Spleen (tissue), 7 donors: ENCODE measurements at regions not wholly inside any gene's neighbourhood (a gene's known extent, or its start where the extent isn't known, plus 50 kb on each side); places are given as distances from the start of the nearest gene placed in this dataset.

ENCODE experiments used
- POLR2A ChIP-seq, 3 donors: fragments of 450-650 bp; IDR thresholded peaks; one replicate each; pipeline ENCODE4 v1.5.1; 2017; ENCODE audit warnings: antibody characterized with exemption in 3 of 3, mild to moderate bottlenecking in 1 of 3
- POLR2AphosphoS5 ChIP-seq, 3 donors: sonication (generic); formaldehyde crosslinking; IDR thresholded peaks; one replicate each; pipeline ENCODE4 v1.5.1; 2017; ENCODE audit warnings: antibody characterized with exemption in 3 of 3
- TF ChIP-seq, protein P1 (sequence below), 11 experiments: fragments of 200-600 bp in 7 of 11; fragments of 450-650 bp in 4 of 11; sonication (generic) in 4 of 11; IDR thresholded peaks in 8 of 11; conservative IDR thresholded peaks in 3 of 11; 1 replicate in 7 of 11; 2 replicates in 4 of 11; pipeline versions ENCODE4 v1.4.0 to v1.8.0; 2016 to 2021; ENCODE audit warnings: antibody characterized with exemption in 11 of 11, inconsistent platforms in 4 of 11, mild to moderate bottlenecking in 1 of 11
- donor health status: DM: no; HTN: no; CAD: no; lungs with moderate emphysema.
- donor health status: DM: no; HTN: no; CAD: no.
- donor health status: DM: no; HTN: no; CAD: no.

DNA sequence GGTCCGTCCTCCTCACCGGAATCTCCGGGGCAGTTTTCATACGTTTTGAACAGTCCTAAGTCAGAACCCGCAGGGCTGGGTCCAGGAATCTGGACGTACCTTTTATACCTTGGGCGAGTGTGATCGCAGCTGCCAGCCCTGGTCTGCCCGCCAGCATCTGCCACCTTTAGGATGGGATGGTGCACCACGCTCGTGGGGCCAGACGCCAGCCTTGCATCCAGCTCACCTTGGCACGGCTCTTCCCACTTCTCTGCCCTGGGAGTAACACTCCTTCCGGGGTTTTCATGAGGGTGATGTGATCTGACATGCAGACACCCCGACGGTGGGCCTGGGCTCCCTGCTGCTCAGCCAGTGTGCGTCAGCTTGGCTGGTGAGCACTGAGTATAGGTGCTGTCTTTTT, 66.6 kb upstream of the ZNF469 start:
- TF ChIP-seq POLR2AphosphoS5 (IDR thresholded peaks at IDR 0.05) = no peak
- TF ChIP-seq, protein P1, sequence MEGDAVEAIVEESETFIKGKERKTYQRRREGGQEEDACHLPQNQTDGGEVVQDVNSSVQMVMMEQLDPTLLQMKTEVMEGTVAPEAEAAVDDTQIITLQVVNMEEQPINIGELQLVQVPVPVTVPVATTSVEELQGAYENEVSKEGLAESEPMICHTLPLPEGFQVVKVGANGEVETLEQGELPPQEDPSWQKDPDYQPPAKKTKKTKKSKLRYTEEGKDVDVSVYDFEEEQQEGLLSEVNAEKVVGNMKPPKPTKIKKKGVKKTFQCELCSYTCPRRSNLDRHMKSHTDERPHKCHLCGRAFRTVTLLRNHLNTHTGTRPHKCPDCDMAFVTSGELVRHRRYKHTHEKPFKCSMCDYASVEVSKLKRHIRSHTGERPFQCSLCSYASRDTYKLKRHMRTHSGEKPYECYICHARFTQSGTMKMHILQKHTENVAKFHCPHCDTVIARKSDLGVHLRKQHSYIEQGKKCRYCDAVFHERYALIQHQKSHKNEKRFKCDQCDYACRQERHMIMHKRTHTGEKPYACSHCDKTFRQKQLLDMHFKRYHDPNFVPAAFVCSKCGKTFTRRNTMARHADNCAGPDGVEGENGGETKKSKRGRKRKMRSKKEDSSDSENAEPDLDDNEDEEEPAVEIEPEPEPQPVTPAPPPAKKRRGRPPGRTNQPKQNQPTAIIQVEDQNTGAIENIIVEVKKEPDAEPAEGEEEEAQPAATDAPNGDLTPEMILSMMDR (IDR thresholded peaks at IDR 0.05 in 8 of 11, conservative IDR thresholded peaks at IDR 0.05 in 3 of 11) = no peak
- no peak for TF ChIP-seq POLR2A (IDR thresholded peaks at IDR 0.05)
